ENCODE measurements at regions not wholly inside any gene's neighbourhood (a gene's known extent, or its start where the extent isn't known, plus 50 kb on each side); places are given as distances from the start of the nearest gene placed in this dataset.

- DNase-seq (ENCODE audit: low read depth in 2 of 2) = no peak
These were observed 1350.7 kb downstream of the ZPLD1 start for GRCh38 chr3:103785537-103785936.

- no peak for DNase-seq (ENCODE audit: low read depth in 2 of 2)
These were observed 1351.5 kb downstream of the ZPLD1 start for GRCh38 chr3:103786296-103786695.

DNA sequence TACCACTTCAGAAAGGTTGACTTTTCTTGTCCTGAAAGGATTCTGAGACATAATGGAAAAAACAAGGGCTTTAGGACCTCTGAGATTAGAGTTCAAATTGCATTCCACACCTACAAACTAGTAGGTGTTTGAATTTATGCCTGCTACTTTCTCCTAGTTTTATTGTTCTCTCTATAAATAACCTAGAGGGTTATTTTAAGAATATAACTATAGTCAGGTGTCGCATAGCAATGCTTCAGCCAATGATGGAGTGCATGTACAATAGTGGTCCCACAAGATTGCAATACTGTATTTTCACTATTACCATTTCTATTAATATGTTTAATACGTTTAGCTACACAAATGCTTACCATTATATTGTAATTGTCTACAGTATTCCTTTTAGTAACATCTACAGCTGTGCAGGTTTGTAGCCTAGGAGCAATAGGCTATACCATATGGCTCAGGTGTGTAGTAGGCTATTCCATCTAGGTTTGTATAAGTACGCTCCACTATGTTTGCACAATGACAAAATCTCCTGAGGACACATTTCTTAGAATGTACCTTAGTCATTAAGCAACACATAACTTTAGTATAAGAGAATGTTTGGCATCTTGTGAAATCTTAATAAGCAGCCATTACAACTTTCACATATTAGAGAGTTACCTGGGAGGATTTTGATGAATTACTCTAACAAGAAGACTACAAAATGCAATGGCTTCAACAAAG lies 1352.5 kb downstream of the ZPLD1 start:
- no peak for DNase-seq (ENCODE audit: low read depth in 2 of 2)

DNA sequence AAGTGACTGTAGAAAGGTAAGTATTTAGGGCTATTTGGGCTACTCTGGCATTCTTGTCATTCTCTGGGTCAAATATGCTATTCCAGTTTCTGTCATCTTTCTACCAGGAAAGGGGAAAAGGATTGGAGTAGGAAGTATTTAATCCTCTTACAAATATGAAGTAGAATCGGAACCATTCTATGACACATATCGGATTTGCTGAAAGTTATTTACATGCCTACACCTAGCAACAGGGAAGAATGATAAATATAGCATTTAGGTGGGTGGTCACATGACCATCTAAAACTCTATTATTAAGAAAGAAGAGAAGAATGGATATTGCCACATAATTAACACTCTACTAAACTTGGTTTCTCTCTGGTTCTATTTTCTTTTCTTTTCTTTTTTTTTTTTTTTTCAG lies 1353.1 kb downstream of the ZPLD1 start:
- no peak for DNase-seq (ENCODE audit: low read depth in 2 of 2)

GRCh38 chr3:103791786-103792515 lies 1357.1 kb downstream of the ZPLD1 start:
- no peak for DNase-seq (ENCODE audit: low read depth in 2 of 2)

DNA sequence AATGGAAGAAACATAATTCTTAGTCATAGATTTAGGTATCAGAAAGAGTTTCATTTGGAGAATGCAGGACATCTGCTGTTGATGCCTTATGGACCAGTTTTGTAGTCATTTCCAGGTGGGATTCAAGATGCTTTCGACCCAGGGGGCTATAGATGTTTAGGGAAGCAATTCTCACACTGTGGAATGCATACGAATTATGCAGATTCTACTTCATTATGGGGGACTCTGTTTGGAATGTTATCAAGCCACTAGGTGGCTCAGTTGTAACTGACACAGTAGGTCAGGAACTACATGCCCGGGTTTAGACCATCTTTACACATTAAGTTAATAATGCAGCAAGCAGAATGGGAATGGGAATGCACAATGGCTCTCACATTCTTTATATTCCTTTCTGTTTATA lies 1359.8 kb downstream of the ZPLD1 start:
- DNase-seq (ENCODE audit: low read depth in 2 of 2) = no peak

DNA sequence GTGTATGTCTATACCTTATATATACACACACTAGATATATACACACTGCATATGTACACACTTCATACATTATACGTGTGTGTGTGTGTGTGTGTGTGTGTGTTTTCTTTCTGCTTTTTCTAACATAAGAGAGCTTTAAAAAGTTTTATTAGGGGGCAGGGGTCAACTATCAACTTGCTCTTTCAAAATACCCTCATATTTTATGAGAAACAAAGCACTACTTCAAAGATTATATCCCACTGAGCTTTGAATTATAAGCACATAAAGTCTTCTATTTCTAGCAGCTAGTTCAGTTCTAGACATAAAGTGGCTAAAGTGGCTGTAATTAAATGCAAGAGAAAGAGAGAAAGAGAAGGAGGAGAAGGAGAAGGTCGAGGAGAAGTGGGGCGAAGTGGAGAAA lies 1361.3 kb downstream of the ZPLD1 start:
- no peak for DNase-seq (ENCODE audit: low read depth in 2 of 2)

GRCh38 chr3:103803787-103804186 lies 1369.0 kb downstream of the ZPLD1 start:
- no peak for DNase-seq (ENCODE audit: low read depth in 2 of 2)

- DNase-seq (ENCODE audit: low read depth in 2 of 2) = no peak
These were observed 1375.4 kb downstream of the ZPLD1 start for GRCh38 chr3:103810167-103810566.

DNA sequence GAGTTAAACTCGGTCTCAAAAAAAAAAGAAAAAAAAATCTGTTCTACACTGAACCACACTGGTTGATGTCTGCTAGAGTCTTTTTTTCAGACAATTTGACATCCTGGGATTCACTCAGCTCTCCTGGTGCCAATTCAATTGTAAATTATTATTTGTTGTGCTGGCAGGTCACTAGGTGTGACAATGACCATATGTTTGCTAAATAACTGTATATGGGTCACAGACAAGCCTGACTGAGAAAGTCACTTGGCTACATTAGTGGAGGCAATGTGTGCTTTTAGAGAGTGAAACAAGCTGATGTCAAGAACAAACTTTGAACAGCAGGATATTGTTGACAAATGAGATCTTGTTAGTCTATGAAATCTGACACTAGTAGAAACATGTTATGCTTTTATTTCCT lies 1379.1 kb downstream of the ZPLD1 start:
- no peak for DNase-seq (ENCODE audit: low read depth in 2 of 2)

GRCh38 chr3:103818398-103818797 lies 1383.6 kb downstream of the ZPLD1 start:
- DNase-seq (ENCODE audit: low read depth in 2 of 2) = no peak

DNA sequence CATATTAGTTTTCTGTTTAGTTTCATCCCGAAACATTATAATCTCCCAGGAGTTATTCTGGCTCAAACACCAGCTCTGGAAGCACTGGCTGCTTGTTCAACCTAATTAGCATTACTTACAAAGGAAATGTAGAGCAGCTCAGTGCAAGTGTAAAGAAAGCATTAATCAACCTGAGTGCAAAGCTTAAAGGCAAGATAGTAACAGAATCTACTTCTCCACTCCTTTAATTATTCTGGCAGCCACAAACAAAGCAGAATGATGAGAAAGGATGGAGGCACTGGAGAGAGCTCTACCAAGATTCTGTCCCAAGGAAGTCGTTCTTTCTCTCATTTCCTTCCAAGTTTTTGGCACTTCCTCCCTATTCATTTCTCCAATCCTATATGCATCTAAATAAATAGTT lies 1384.0 kb downstream of the ZPLD1 start:
- DNase-seq (ENCODE audit: low read depth in 2 of 2) = no peak

GRCh38 chr3:103825586-103825985 lies 1390.8 kb downstream of the ZPLD1 start:
- DNase-seq (ENCODE audit: low read depth in 2 of 2) = no peak

- no peak for DNase-seq (ENCODE audit: low read depth in 2 of 2)
These were observed 1395.0 kb downstream of the ZPLD1 start for GRCh38 chr3:103829723-103830326.

DNA sequence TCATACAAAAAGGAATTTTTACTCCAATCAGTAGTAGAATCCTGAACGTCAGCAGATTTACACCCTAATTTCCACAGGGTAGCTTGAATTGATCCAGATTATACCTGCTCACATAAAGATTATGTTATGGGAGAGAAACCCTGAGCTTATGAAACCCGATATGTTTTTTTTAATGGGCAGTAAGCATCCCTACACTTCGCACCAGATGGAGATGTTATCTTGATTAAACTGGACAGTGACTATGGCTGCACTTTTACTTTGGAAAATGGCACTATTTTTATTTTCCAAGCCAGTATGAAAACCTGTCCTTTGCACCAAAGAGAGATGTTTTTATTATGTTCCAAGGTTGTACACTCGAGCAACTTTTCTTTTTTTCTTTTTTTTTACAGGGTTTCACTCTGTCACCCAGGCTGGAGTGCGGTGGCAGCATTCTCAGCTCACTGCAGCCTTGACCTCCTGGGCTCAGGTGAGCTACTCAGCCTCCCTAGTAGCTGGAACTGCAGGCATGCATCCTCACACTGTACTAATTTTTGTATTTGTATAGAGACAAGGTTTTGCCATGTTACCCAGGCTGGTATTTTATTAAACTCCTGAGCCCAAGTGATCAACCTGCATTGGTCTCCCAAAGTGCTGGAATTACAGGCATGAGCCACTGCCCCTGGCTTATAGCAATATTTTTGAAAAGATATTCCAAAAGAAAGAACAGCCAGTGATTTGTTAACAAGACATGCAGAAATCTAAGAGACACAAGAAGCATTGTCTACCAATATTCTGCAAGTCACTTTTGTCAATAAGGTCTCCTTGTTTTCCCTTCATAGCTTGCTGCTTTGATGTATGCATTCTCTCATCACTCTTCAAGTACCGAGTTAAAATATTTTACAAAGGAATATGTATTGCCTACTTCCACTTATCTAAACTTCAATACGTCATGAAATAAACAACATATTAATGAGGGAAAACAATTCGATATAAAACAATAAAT lies 1412.6 kb downstream of the ZPLD1 start:
- no peak for DNase-seq (ENCODE audit: low read depth in 2 of 2)

DNA sequence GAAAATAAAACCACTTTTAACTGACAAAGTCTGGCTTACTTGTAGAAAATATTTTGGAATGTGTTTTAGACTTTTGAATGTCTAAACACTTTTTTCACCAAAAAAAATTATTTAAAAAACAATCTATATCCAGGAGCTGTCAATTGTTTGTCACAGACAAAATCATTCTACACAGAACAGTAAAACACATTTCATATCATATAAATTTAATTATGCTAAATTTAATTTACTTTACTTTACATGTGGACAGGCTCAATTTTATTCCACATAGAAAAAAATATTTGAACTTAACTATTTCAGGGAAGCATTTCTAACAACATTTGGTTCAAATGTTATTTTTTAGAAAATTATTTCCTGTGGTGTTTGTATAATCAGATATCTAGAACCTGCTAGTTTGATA lies 1417.0 kb downstream of the ZPLD1 start:
- DNase-seq (ENCODE audit: low read depth in 2 of 2) = no peak

DNA sequence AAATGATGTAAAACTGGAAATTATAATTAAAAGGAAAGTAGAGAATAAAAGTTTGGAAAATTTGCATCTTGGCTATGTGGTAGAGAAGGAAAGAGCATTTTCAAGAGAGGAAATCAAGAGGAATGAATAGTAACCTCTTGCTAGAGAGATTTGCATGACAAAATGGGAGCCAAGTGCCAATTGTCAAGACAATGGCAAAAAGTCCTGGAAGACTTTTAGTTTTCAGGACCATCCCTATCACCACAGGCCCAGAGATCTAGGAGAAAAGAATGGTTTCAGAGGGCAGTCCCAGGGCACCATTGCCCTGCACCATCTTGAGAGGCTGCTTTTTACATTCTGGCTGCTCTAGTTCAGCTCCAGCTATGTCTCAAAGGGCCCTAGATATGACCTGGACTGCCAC lies 1427.6 kb downstream of the ZPLD1 start:
- no peak for DNase-seq (ENCODE audit: low read depth in 2 of 2)

- no peak for DNase-seq (ENCODE audit: low read depth in 2 of 2)
These were observed 1428.6 kb downstream of the ZPLD1 start for GRCh38 chr3:103863381-103863780.

DNA sequence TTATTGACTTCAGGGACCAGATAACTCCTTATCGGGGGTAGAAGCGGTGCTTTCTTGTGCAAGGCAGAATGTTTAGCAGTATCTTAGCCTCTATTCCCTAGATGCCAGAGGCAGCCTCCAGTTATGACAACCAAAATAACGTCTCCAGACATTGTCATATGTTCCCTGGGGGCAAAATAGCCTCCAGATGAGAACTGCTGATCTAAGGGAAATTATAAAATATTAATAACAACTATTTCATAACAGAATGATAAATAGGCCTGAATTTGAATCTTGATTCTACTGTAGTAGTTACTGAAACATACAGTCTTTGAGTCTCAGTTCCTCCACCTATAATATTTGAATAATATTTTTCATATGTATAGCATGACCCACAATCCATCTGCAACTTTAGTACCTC lies 1431.3 kb downstream of the ZPLD1 start:
- no peak for DNase-seq (ENCODE audit: low read depth in 2 of 2)

DNA sequence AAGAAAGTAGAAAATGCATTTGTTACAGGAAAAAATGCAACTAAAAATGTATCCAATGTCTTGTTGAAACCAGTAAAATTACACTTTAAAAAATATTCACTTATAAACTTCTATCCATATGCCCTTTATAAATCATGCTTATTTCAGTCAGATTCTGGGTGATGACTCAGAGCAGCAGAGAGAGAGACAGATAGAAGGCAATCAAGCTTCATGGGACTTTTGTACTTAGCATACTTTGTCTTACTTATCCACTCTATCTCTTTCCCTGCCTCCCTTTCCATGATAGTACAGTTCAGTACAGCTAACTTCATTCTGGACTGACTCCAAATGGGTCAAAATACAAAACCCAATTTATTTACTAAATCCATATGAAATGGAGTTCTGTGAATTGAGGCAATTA lies 1438.2 kb downstream of the ZPLD1 start:
- no peak for DNase-seq (ENCODE audit: low read depth in 2 of 2)

DNA sequence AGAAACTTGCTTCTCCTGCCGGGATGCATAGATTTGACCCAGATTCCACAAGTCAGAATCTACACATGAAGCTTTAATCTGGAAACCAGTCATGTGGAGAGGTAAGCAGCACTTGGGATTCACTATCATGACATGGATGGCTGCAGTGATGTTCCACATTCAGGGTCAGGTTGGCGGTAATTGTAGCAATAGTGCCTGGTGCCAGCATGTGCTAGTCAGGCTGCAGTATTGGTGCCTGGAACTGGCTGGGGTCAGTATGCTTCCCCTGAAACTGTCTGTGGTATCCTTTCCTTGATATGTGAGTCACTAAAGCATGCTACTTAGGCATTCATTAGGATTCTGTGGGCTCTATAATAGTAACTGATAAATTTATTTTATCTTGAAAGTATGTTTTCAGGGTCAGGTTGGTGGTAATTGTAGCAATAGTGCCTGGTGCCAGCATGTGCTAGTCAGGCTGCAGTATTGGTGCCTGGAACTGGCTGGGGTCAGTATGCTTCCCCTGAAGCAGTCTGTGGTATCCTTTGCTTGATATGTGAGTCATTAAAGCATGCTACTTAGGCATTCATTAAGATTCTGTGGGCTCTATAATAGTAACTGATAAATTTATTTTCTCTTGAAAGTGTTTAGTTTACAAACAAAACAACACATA lies 1439.2 kb downstream of the ZPLD1 start:
- DNase-seq (ENCODE audit: low read depth in 2 of 2) = no peak
